Sigmoid colon (tissue), 6 donors: ENCODE measurements at regions not wholly inside any gene's neighbourhood (a gene's known extent, or its start where the extent isn't known, plus 50 kb on each side); places are given as distances from the start of the nearest gene placed in this dataset.

ENCODE experiments used
- DNase-seq: peaks from one replicate; pipeline ENCODE4 v3.0.0-alpha.2; 2019
- H3K27ac ChIP-seq, 4 donors: fragments of 200-600 bp; sonication (generic); one replicate each; pipeline ENCODE4 v1.5.1; 2016 to 2019; ENCODE audit warnings: mild to moderate bottlenecking in 1 of 4
- H3K27me3 ChIP-seq, 3 donors: fragments of 200-600 bp; sonication (generic); one replicate each; pipeline ENCODE4 v1.5.1; 2019; ENCODE audit warnings: mild to moderate bottlenecking in 1 of 3
- H3K36me3 ChIP-seq, 4 donors: fragments of 200-600 bp; sonication (generic); one replicate each; pipeline ENCODE4 v1.5.1; 2016 to 2019
- H3K4me1 ChIP-seq, 4 donors: fragments of 200-600 bp; sonication (generic); one replicate each; pipeline ENCODE4 v1.5.1; 2017 to 2019
- H3K4me3 ChIP-seq, 4 donors: fragments of 200-600 bp; sonication (generic); one replicate each; pipeline ENCODE4 v1.5.1; 2017 to 2019; ENCODE audit warnings: mild to moderate bottlenecking in 2 of 4, moderate library complexity in 1 of 4
- H3K9me3 ChIP-seq, 4 donors: fragments of 200-600 bp in 3 of 4; sonication (generic) in 3 of 4; one replicate each; pipeline versions ENCODE4 v1.5.1 to v1.6.1; 2013 to 2019
- CTCF ChIP-seq, 4 experiments: fragments of 450-650 bp in 3 of 4; fragments of 200-600 bp in 1 of 4; IDR thresholded peaks; one replicate each; pipeline ENCODE4 v1.5.1; 2016 to 2019; ENCODE audit warnings: antibody characterized with exemption in 4 of 4, mild to moderate bottlenecking in 3 of 4, moderate library complexity in 2 of 4
- EP300 ChIP-seq, 4 donors: sonication (generic); formaldehyde crosslinking; IDR thresholded peaks; one replicate each; pipeline ENCODE4 v1.6.1; 2017; ENCODE audit warnings: antibody characterized with exemption in 4 of 4
- POLR2A ChIP-seq, 2 donors: fragments of 450-650 bp; IDR thresholded peaks; one replicate each; pipeline ENCODE4 v1.6.1; 2016; ENCODE audit warnings: antibody characterized with exemption in 2 of 2, mild to moderate bottlenecking in 2 of 2, moderate library complexity in 2 of 2
- POLR2AphosphoS5 ChIP-seq, 4 donors: sonication (generic); formaldehyde crosslinking; IDR thresholded peaks; one replicate each; pipeline ENCODE4 v1.6.1; 2017; ENCODE audit warnings: antibody characterized with exemption in 4 of 4
- WGBS, 2 donors: extraction: QIAGEN DNeasy Blood & Tissue Kit; methylation state at CpG; one replicate each; pipeline ENCODE4 v1.1.7; 2013; 5-methylcytosine and 5-hydroxymethylcytosine counted together
- intact Hi-C: fragments of 100-400 bp; cut with DNase I; formaldehyde crosslinking; loops from one replicate; pipeline ENCODE4 v1.15.1; 2023
- donor health status: healthy with polysubstance abuse.
- donor health status: healthy.

- H3K9me3 ChIP-seq: peaks cover 0 to 21% (median 1%) of the 10 kb centered on the region in 4 donors
- H3K27me3 ChIP-seq: peaks cover under 1 to 32% (median 9%) of the 10 kb centered on the region in 3 donors
- no peaks in the 10 kb centered on the region for H3K4me1 ChIP-seq
- TF ChIP-seq POLR2A (IDR thresholded peaks at IDR 0.05) (no peak), CTCF (IDR thresholded peaks at IDR 0.05) (no peak), EP300 (IDR thresholded peaks at IDR 0.05) (no peak), POLR2AphosphoS5 (IDR thresholded peaks at IDR 0.05) (no peak)
- H3K36me3 ChIP-seq: no peaks in the 10 kb centered on the region
- no peak overlapping the region for H3K4me3 ChIP-seq
- H3K27ac ChIP-seq: no peak overlapping the region
- 61 to 67% methylated on average over 23 of the region's 23 CpGs for WGBS, 2 donors
- intact Hi-C loops: no loop called here
- no peak for DNase-seq
These were observed 325.1 kb downstream of the ALG10 start for GRCh38 chr12:34347367-34347766.

- no peak for DNase-seq
- H3K4me1 ChIP-seq: no peaks in the 10 kb centered on the region
- no peak overlapping the region for H3K27ac ChIP-seq
- no peak for TF ChIP-seq POLR2AphosphoS5 (IDR thresholded peaks at IDR 0.05)
- TF ChIP-seq POLR2A (IDR thresholded peaks at IDR 0.05): no peak
- TF ChIP-seq CTCF (IDR thresholded peaks at IDR 0.05): no peak
- no peak for TF ChIP-seq EP300 (IDR thresholded peaks at IDR 0.05)
- intact Hi-C loops: no loop called here
- WGBS, 2 donors: 74 to 75% methylated on average over 23 of the region's 23 CpGs
- H3K36me3 ChIP-seq: no peaks in the 10 kb centered on the region
- no peak overlapping the region for H3K4me3 ChIP-seq
- peaks cover 0 to 37% (median 9%) of the 10 kb centered on the region in 3 donors for H3K27me3 ChIP-seq
- peaks cover 0 to 21% (median 1%) of the 10 kb centered on the region in 4 donors for H3K9me3 ChIP-seq
These were observed 325.8 kb downstream of the ALG10 start for GRCh38 chr12:34348064-34348463.

- H3K27me3 ChIP-seq: peaks cover 1 to 47% (median 9%) of the 10 kb centered on the region in 3 donors
- no peak for TF ChIP-seq EP300 (IDR thresholded peaks at IDR 0.05)
- TF ChIP-seq POLR2A (IDR thresholded peaks at IDR 0.05): no peak
- TF ChIP-seq POLR2AphosphoS5 (IDR thresholded peaks at IDR 0.05): no peak
- no peak for TF ChIP-seq CTCF (IDR thresholded peaks at IDR 0.05)
- H3K4me1 ChIP-seq: no peaks in the 10 kb centered on the region
- 53 to 58% methylated on average over 50 of the region's 50 CpGs for WGBS, 2 donors
- no peak for DNase-seq
- H3K27ac ChIP-seq: no peak overlapping the region
- intact Hi-C loops: no loop called here
- no peaks in the 10 kb centered on the region for H3K36me3 ChIP-seq
- peaks cover 0 to 21% (median 1%) of the 10 kb centered on the region in 4 donors for H3K9me3 ChIP-seq
- no peak overlapping the region for H3K4me3 ChIP-seq
These were observed 326.8 kb downstream of the ALG10 start for GRCh38 chr12:34348836-34349672.

- WGBS, 2 donors: 71 to 76% methylated on average over 16 of the region's 16 CpGs
- Histone ChIP-seq H3K27me3 (peaks cover 2 to 53% (median 9%) of the 10 kb centered on the region in 3 donors), H3K9me3 (peaks cover 0 to 23% (median 2%) of the 10 kb centered on the region in 4 donors), H3K36me3 (no peaks in the 10 kb centered on the region), H3K4me1 (no peaks in the 10 kb centered on the region), H3K4me3 (no peak overlapping the region), H3K27ac (no peak overlapping the region)
- no peak for DNase-seq
- no peak for TF ChIP-seq CTCF (IDR thresholded peaks at IDR 0.05)
- no peak for TF ChIP-seq EP300 (IDR thresholded peaks at IDR 0.05)
- no peak for TF ChIP-seq POLR2AphosphoS5 (IDR thresholded peaks at IDR 0.05)
- no peak for TF ChIP-seq POLR2A (IDR thresholded peaks at IDR 0.05)
- intact Hi-C loops: no loop called here
These were observed 327.3 kb downstream of the ALG10 start for GRCh38 chr12:34349673-34349961.
